Neural cell (in vitro differentiated cells): ENCODE measurements at regions not wholly inside any gene's neighbourhood (a gene's known extent, or its start where the extent isn't known, plus 50 kb on each side); places are given as distances from the start of the nearest gene placed in this dataset.

Source experiments
- H2AFZ ChIP-seq: fragments of 200-600, 300-800 bp; sonication (generic), shearing (Covaris generic); 2 replicates; pipeline ENCODE4 v1.6.0; 2014; ENCODE audit warnings: low read depth, mild to moderate bottlenecking, antibody characterized with exemption, low read length, moderate library complexity
- H3F3A ChIP-seq: fragments of 200-600 bp; shearing (Covaris generic); 2 replicates; pipeline ENCODE4 v1.6.1; 2016; ENCODE audit warnings: mild to moderate bottlenecking, moderate library complexity, mixed read lengths, antibody characterized with exemption, low read length; ENCODE audit not compliant: insufficient read depth, poor library complexity, severe bottlenecking
- H3K27ac ChIP-seq: fragments of 200-600, 300-800 bp; sonication (generic), shearing (Covaris generic); 2 replicates; pipeline ENCODE4 v1.5.1; 2014; ENCODE audit warnings: mild to moderate bottlenecking, low read length, moderate library complexity
- H3K27me3 ChIP-seq: fragments of 300-800, 200-600 bp; sonication (generic), shearing (Covaris generic); 2 replicates; pipeline ENCODE4 v1.6.0; 2014; ENCODE audit warnings: mild to moderate bottlenecking, low read depth, low read length, moderate library complexity; ENCODE audit not compliant: insufficient read depth
- H3K36me3 ChIP-seq: fragments of 300-800, 200-600 bp; sonication (generic), shearing (Covaris generic); 2 replicates; pipeline ENCODE4 v1.5.1; 2014; ENCODE audit warnings: mild to moderate bottlenecking, antibody characterized with exemption, low read length, moderate library complexity; ENCODE audit not compliant: insufficient read depth
- H3K4me2 ChIP-seq: fragments of 300-800, 200-600 bp; sonication (generic), shearing (Covaris generic); 2 replicates; pipeline ENCODE4 v1.6.0; 2014; ENCODE audit warnings: mild to moderate bottlenecking, low read length
- H3K4me3 ChIP-seq: fragments of 300-800, 200-600 bp; sonication (generic), shearing (Covaris generic); 2 replicates; pipeline ENCODE4 v1.5.1; 2014; ENCODE audit warnings: mild to moderate bottlenecking, low read length, moderate library complexity
- H3K79me2 ChIP-seq: fragments of 200-600 bp; shearing (Covaris generic); replicated peaks from 2 replicates; pipeline ENCODE4 v1.6.0; 2014; ENCODE audit warnings: mild to moderate bottlenecking, low read length, moderate library complexity; ENCODE audit not compliant: insufficient read depth
- H3K9ac ChIP-seq: fragments of 300-800, 200-600 bp; sonication (generic), shearing (Covaris generic); 2 replicates; pipeline ENCODE4 v1.6.1; 2016; ENCODE audit warnings: mild to moderate bottlenecking, low read length, mixed read lengths
- H3K9me2 ChIP-seq: fragments of 200-600 bp; shearing (Covaris generic); 2 replicates; pipeline ENCODE4 v1.6.1; 2016; ENCODE audit warnings: mild to moderate bottlenecking, low read length, mixed read lengths; ENCODE audit not compliant: insufficient read depth
- H3K9me3 ChIP-seq: fragments of 200-600, 300-800 bp; sonication (generic), shearing (Covaris generic); 2 replicates; pipeline ENCODE4 v1.6.1; 2016; ENCODE audit warnings: mild to moderate bottlenecking, mixed run types, low read length, moderate library complexity, mixed read lengths
- H4K20me1 ChIP-seq: fragments of 200-600 bp; shearing (Covaris generic); 2 replicates; pipeline ENCODE4 v1.6.1; 2016; ENCODE audit warnings: mild to moderate bottlenecking, mixed run types; ENCODE audit not compliant: insufficient read depth
- EP300 ChIP-seq: fragments of 450-650 bp; conservative IDR thresholded peaks from 2 replicates; pipeline ENCODE4 v1.6.1; 2014; ENCODE audit warnings: antibody characterized with exemption, mild to moderate bottlenecking, moderate library complexity; ENCODE audit not compliant: poor library complexity, severe bottlenecking
- EZH2 ChIP-seq: fragments of 200-600, 300-800 bp; shearing (Covaris generic), sonication (generic); IDR thresholded peaks from 2 replicates; pipeline ENCODE4 v1.6.1; 2014; ENCODE audit warnings: antibody characterized with exemption, low read length, borderline replicate concordance, mild to moderate bottlenecking; ENCODE audit not compliant: insufficient read depth, poor library complexity, severe bottlenecking
- MXI1 ChIP-seq: fragments of 450-650 bp; conservative IDR thresholded peaks from 2 replicates; pipeline ENCODE4 v1.6.1; 2014; ENCODE audit warnings: antibody characterized with exemption, mild to moderate bottlenecking; ENCODE audit not compliant: poor library complexity, severe bottlenecking
- POLR2AphosphoS5 ChIP-seq: IDR thresholded peaks from 2 replicates; pipeline ENCODE4 v1.6.1; 2012
- RAD21 ChIP-seq: fragments of 450-650 bp; conservative IDR thresholded peaks from 2 replicates; pipeline ENCODE4 v1.6.1; 2014; ENCODE audit warnings: antibody characterized with exemption, mild to moderate bottlenecking, moderate library complexity
- SMC3 ChIP-seq: fragments of 450-650 bp; conservative IDR thresholded peaks from 2 replicates; pipeline ENCODE4 v1.6.1; 2014; ENCODE audit warnings: antibody characterized with exemption, mild to moderate bottlenecking, moderate library complexity; ENCODE audit not compliant: poor library complexity
- TAF1 ChIP-seq: IDR thresholded peaks from 2 replicates; pipeline ENCODE4 v1.6.1; 2012; ENCODE audit warnings: low read depth
- TF ChIP-seq, protein P1 (sequence below): IDR thresholded peaks from 2 replicates; pipeline ENCODE4 v1.6.1; 2012; ENCODE audit warnings: borderline replicate concordance
- TF ChIP-seq, protein P2 (sequence below): fragments of 450-650 bp; IDR thresholded peaks from 2 replicates; pipeline ENCODE4 v1.5.1; 2014; ENCODE audit warnings: antibody characterized with exemption, mild to moderate bottlenecking, moderate library complexity; ENCODE audit not compliant: poor library complexity, severe bottlenecking

DNA sequence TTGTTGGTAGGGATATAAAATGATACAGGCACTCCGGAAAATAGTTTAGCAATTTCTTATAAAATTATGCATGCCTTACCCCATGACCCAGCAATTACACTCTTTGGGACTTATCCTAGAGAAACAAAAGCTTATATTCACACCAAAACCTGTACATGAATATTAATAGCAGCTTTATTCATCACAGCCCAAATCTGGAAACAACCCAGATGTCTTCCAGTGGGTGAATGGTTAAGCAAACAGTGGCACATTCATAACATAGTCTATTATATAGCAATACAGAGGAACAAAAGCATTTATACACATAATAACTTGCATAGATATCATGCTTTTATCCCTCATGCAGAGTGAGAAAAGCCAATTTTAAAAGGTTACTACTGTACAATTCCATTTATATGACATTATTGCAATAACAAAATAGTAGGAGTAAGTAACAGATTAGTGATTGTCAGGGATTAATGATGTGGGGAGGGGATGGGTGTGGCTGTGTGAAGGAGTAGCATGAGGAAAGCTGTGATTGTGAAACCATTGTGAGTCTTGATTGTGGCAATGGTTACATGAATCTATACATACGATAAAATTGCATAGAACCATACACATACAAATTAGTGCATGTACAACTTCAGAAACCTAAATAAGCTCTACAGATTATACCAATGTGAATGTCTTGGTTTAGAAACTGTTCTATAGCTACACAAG, 363.1 kb upstream of the OR4E1 start:
- Histone ChIP-seq H3F3A (no peaks in the 10 kb centered on the region), H3K9me3 (no peaks in the 10 kb centered on the region)

DNA sequence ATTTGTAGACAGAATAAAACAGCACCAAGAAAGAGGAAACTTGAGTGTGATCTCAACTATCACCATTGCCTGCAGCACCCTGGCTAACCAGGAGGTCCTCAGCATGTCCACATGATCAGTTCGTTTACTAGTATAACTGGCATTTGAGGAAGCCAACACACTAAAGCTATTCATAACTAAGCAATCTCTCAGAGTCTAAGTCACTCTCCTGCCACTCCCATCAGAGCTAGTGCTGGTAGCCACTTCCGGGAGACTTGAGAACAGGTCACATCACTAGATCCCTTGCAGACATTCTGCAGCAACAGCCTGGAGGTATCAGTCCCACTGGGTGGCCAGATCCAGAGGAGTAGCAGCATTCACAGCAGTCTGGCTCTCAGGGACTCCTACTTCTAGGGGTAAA, 352.9 kb upstream of the OR4E1 start:
- Histone ChIP-seq H3F3A (no peaks in the 10 kb centered on the region), H3K4me3 (no peak overlapping the region), H3K27ac (no peak overlapping the region), H3K4me2 (no peak overlapping the region), H2AFZ (no peak overlapping the region), H3K79me2 (no peaks in the 10 kb centered on the region), H3K27me3 (no peaks in the 10 kb centered on the region), H3K9ac (no peak overlapping the region), H3K36me3 (no peaks in the 10 kb centered on the region), H4K20me1 (no peaks in the 10 kb centered on the region), H3K9me2 (no peaks in the 10 kb centered on the region), H3K9me3 (no peaks in the 10 kb centered on the region)
- TF ChIP-seq SMC3 (no peak), EZH2 (no peak), POLR2AphosphoS5 (no peak)

More for the DNA sequence above, 363.1 kb upstream of the OR4E1 start:
- Histone ChIP-seq H3K79me2 (no peaks in the 10 kb centered on the region), H3K9me2 (no peaks in the 10 kb centered on the region), H2AFZ (no peak overlapping the region), H4K20me1 (no peaks in the 10 kb centered on the region), H3K9ac (no peak overlapping the region), H3K27me3 (no peaks in the 10 kb centered on the region), H3K36me3 (no peaks in the 10 kb centered on the region), H3K4me2 (no peak overlapping the region), H3K27ac (no peak overlapping the region), H3K4me3 (no peak overlapping the region)
- TF ChIP-seq EP300 (no peak), MXI1 (no peak), EZH2 (no peak), RAD21 (no peak), POLR2AphosphoS5 (no peak), SMC3 (no peak), TAF1 (no peak)
- TF ChIP-seq, protein P1, sequence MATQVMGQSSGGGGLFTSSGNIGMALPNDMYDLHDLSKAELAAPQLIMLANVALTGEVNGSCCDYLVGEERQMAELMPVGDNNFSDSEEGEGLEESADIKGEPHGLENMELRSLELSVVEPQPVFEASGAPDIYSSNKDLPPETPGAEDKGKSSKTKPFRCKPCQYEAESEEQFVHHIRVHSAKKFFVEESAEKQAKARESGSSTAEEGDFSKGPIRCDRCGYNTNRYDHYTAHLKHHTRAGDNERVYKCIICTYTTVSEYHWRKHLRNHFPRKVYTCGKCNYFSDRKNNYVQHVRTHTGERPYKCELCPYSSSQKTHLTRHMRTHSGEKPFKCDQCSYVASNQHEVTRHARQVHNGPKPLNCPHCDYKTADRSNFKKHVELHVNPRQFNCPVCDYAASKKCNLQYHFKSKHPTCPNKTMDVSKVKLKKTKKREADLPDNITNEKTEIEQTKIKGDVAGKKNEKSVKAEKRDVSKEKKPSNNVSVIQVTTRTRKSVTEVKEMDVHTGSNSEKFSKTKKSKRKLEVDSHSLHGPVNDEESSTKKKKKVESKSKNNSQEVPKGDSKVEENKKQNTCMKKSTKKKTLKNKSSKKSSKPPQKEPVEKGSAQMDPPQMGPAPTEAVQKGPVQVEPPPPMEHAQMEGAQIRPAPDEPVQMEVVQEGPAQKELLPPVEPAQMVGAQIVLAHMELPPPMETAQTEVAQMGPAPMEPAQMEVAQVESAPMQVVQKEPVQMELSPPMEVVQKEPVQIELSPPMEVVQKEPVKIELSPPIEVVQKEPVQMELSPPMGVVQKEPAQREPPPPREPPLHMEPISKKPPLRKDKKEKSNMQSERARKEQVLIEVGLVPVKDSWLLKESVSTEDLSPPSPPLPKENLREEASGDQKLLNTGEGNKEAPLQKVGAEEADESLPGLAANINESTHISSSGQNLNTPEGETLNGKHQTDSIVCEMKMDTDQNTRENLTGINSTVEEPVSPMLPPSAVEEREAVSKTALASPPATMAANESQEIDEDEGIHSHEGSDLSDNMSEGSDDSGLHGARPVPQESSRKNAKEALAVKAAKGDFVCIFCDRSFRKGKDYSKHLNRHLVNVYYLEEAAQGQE = no peak
- TF ChIP-seq, protein P2, sequence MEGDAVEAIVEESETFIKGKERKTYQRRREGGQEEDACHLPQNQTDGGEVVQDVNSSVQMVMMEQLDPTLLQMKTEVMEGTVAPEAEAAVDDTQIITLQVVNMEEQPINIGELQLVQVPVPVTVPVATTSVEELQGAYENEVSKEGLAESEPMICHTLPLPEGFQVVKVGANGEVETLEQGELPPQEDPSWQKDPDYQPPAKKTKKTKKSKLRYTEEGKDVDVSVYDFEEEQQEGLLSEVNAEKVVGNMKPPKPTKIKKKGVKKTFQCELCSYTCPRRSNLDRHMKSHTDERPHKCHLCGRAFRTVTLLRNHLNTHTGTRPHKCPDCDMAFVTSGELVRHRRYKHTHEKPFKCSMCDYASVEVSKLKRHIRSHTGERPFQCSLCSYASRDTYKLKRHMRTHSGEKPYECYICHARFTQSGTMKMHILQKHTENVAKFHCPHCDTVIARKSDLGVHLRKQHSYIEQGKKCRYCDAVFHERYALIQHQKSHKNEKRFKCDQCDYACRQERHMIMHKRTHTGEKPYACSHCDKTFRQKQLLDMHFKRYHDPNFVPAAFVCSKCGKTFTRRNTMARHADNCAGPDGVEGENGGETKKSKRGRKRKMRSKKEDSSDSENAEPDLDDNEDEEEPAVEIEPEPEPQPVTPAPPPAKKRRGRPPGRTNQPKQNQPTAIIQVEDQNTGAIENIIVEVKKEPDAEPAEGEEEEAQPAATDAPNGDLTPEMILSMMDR = no peak
